HepG2 (cell line): ENCODE measurements at regions not wholly inside any gene's neighbourhood (a gene's known extent, or its start where the extent isn't known, plus 50 kb on each side); places are given as distances from the start of the nearest gene placed in this dataset.
A peak's percentile ranks its signal among the peaks of the same experiment; 100 is the strongest.

Experiments used
- ASH2L ChIP-seq: fragments of 300-600, 200-600 bp; sonication (generic); IDR thresholded peaks from 2 replicates; pipeline ENCODE4 v1.7.0; 2017; ENCODE audit warnings: low read depth, mild to moderate bottlenecking, moderate library complexity, mixed read lengths, low read length; ENCODE audit not compliant: insufficient read length
- CBX2 ChIP-seq, 2 experiments: fragments of 200-600 bp in 1 of 2; sonication (generic); formaldehyde crosslinking in 1 of 2; IDR thresholded peaks; 2 replicates each; pipeline versions ENCODE4 v1.7.0 to v1.8.1; 2018 to 2022; ENCODE audit warnings: low read depth in 2 of 2, low read length in 1 of 2, mild to moderate bottlenecking in 1 of 2, missing genetic modification reagents in 1 of 2
- CHD4 ChIP-seq: fragments of 200-600 bp; sonication (generic); IDR thresholded peaks from 2 replicates; pipeline ENCODE4 v1.7.0; 2017; ENCODE audit warnings: mild to moderate bottlenecking, low read length, borderline replicate concordance
- EP300 ChIP-seq, 3 experiments: sonication (generic) in 1 of 3; formaldehyde crosslinking in 1 of 3; IDR thresholded peaks; 2 replicates each; pipeline versions ENCODE4 v1.5.1 to v1.6.1; 2011 to 2020; ENCODE audit warnings: low read depth in 2 of 3, low read length in 2 of 3, borderline replicate concordance in 1 of 3, improper control_type of control experiment in 1 of 3, mild to moderate bottlenecking in 1 of 3, missing genetic modification reagents in 1 of 3, moderate library complexity in 1 of 3
- FOXA1 ChIP-seq, 2 experiments: fragments of 450-650 bp in 1 of 2; sonication (generic) in 1 of 2; formaldehyde crosslinking in 1 of 2; IDR thresholded peaks; 2 replicates each; pipeline versions ENCODE4 v1.4.0 to v1.6.1; 2016 to 2020; ENCODE audit warnings: missing genetic modification reagents in 1 of 2
- HMG20A ChIP-seq: IDR thresholded peaks from 2 replicates; pipeline ENCODE4 v1.6.1; 2016; ENCODE audit warnings: borderline replicate concordance
- HNRNPUL1 ChIP-seq: fragments of 200-400 bp; formaldehyde crosslinking; IDR thresholded peaks from 2 replicates; pipeline ENCODE4 v1.6.1; 2017; ENCODE audit warnings: low read depth, mild to moderate bottlenecking, low read length, moderate library complexity
- SIX1 ChIP-seq: sonication (generic); formaldehyde crosslinking; IDR thresholded peaks from 2 replicates; pipeline ENCODE4 v1.4.0; 2020; ENCODE audit warnings: missing genetic modification reagents, borderline replicate concordance
- TCF7 ChIP-seq: sonication (generic); IDR thresholded peaks from 2 replicates; pipeline ENCODE4 v1.6.1; 2016; ENCODE audit warnings: antibody characterized with exemption, low read depth
- ZFYVE20 ChIP-seq: sonication (generic); formaldehyde crosslinking; IDR thresholded peaks from 2 replicates; pipeline ENCODE4 v1.8.0; 2023; ENCODE audit warnings: low read depth, mild to moderate bottlenecking, moderate library complexity, missing genetic modification reagents, borderline replicate concordance
- ZNF20 ChIP-seq: sonication (generic); formaldehyde crosslinking; IDR thresholded peaks from 2 replicates; pipeline ENCODE4 v1.4.0; 2020; ENCODE audit warnings: mild to moderate bottlenecking, moderate library complexity, missing genetic modification reagents
- TF ChIP-seq, protein P1 (sequence below): sonication (generic); formaldehyde crosslinking; IDR thresholded peaks from 2 replicates; pipeline ENCODE4 v1.4.0; 2020; ENCODE audit warnings: missing genetic modification reagents
- TF ChIP-seq, protein P2 (sequence below): sonication (generic); formaldehyde crosslinking; IDR thresholded peaks from 2 replicates; pipeline ENCODE4 v1.4.0; 2020; ENCODE audit warnings: missing genetic modification reagents
- TF ChIP-seq, protein P3 (sequence below): sonication (generic); formaldehyde crosslinking; IDR thresholded peaks from 2 replicates; pipeline ENCODE4 v1.4.0; 2020; ENCODE audit warnings: mild to moderate bottlenecking, missing genetic modification reagents
- TF ChIP-seq, protein P4 (sequence below): IDR thresholded peaks from 2 replicates; pipeline ENCODE4 v1.6.1; 2012; ENCODE audit warnings: low read length, improper control_type of control experiment
- TF ChIP-seq, protein P5 (sequence below): IDR thresholded peaks from 2 replicates; pipeline ENCODE4 v1.6.1; 2016; ENCODE audit warnings: missing biosample characterization, missing genetic modification reagents, low read depth

DNA sequence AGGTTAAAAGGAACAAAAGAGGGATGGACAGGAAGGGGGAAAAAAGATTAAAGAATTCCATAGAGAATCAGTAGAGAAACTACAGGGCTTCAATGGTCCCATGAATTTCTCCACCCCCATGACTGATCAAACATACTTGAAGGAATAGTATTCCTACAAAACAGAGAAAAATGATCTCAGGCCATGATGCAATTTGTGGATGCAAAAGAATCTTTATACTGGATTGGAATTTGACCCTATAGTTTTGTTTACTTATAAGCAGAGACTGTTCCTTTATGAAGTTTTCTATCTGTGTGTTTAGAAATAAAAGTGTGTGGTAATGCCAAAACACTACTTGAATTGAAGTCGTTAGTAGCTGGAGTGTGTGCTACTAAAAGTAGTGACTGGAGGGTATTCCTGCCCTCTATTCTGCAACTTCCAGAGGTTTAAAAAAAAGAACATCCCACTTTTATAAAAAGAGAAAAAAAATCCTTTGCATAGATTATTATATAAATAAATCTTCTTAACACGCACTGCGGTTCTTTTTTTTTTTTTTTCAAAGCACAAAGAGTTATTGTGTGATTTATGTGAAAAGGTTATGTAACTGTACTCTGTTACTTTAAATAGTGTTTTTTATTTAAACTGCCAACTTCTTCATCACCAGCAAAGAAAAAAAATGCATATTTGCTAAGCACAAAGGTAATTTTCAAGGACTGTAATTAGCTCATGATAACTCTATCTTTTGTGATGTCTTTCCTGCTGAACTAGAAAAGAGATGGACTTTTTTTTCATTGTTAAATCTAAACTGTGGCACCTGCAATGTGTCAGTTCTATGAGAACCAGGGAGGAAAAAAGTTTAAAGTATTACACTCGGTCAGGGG lies 214.5 kb upstream of the CITED2 start (continued):
- TF ChIP-seq, protein P1, sequence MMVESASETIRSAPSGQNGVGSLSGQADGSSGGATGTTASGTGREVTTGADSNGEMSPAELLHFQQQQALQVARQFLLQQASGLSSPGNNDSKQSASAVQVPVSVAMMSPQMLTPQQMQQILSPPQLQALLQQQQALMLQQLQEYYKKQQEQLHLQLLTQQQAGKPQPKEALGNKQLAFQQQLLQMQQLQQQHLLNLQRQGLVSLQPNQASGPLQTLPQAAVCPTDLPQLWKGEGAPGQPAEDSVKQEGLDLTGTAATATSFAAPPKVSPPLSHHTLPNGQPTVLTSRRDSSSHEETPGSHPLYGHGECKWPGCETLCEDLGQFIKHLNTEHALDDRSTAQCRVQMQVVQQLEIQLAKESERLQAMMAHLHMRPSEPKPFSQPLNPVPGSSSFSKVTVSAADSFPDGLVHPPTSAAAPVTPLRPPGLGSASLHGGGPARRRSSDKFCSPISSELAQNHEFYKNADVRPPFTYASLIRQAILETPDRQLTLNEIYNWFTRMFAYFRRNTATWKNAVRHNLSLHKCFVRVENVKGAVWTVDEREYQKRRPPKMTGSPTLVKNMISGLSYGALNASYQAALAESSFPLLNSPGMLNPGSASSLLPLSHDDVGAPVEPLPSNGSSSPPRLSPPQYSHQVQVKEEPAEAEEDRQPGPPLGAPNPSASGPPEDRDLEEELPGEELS (CRISPR knock-in tag): peak; percentile 29; the same call in 1 of the 2 replicates
- TF ChIP-seq ZFYVE20 (CRISPR knock-in tag): no peak
- 0 out of 2 replicates have a peak, but pooled peaks have one; percentile 18 for TF ChIP-seq SIX1 (CRISPR knock-in tag)
- peak; percentile 53; the same call in 1 of the 2 replicates for TF ChIP-seq HMG20A (CRISPR knock-in tag)
- TF ChIP-seq FOXA1 (IDR thresholded peaks at IDR 0.05): no peak
- TF ChIP-seq FOXA1 (CRISPR knock-in tag; IDR thresholded peaks at IDR 0.05): no peak
- peak in 1 of 2 experiments; percentile 68; a peak in 2 of 4 replicates for TF ChIP-seq EP300 (IDR thresholded peaks at IDR 0.05; ENCODE audit: low read depth in 2 of 2, low read length in 2 of 2)
- no peak for TF ChIP-seq EP300 (CRISPR knock-in tag; IDR thresholded peaks at IDR 0.05; ENCODE audit: borderline replicate concordance)
- TF ChIP-seq, protein P2, sequence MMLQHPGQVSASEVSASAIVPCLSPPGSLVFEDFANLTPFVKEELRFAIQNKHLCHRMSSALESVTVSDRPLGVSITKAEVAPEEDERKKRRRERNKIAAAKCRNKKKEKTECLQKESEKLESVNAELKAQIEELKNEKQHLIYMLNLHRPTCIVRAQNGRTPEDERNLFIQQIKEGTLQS: peak; percentile 47; the same call in 1 of the 2 replicates
- TF ChIP-seq, protein P3, sequence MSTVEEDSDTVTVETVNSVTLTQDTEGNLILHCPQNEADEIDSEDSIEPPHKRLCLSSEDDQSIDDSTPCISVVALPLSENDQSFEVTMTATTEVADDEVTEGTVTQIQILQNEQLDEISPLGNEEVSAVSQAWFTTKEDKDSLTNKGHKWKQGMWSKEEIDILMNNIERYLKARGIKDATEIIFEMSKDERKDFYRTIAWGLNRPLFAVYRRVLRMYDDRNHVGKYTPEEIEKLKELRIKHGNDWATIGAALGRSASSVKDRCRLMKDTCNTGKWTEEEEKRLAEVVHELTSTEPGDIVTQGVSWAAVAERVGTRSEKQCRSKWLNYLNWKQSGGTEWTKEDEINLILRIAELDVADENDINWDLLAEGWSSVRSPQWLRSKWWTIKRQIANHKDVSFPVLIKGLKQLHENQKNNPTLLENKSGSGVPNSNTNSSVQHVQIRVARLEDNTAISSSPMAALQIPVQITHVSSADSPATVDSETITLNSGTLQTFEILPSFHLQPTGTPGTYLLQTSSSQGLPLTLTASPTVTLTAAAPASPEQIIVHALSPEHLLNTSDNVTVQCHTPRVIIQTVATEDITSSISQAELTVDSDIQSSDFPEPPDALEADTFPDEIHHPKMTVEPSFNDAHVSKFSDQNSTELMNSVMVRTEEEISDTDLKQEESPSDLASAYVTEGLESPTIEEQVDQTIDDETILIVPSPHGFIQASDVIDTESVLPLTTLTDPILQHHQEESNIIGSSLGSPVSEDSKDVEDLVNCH: no peak
- TF ChIP-seq HNRNPUL1: 0 out of 2 replicates have a peak, but pooled peaks have one; percentile 27
- TF ChIP-seq CHD4: peak; percentile 36; the same call in 1 of the 2 replicates
- TF ChIP-seq ZNF20 (CRISPR knock-in tag): 0 out of 2 replicates have a peak, but pooled peaks have one; percentile 35
- TF ChIP-seq ASH2L: peak; percentile 51
- peak; percentile 27; the same call in 1 of the 2 replicates for TF ChIP-seq TCF7
- 0 out of 2 replicates have a peak, but pooled peaks have one; percentile 55 for TF ChIP-seq CBX2 (IDR thresholded peaks at IDR 0.05; ENCODE audit: low read depth, low read length)
- no peak for TF ChIP-seq CBX2 (CRISPR knock-in tag; IDR thresholded peaks at IDR 0.05; ENCODE audit: low read depth)
- TF ChIP-seq, protein P4, sequence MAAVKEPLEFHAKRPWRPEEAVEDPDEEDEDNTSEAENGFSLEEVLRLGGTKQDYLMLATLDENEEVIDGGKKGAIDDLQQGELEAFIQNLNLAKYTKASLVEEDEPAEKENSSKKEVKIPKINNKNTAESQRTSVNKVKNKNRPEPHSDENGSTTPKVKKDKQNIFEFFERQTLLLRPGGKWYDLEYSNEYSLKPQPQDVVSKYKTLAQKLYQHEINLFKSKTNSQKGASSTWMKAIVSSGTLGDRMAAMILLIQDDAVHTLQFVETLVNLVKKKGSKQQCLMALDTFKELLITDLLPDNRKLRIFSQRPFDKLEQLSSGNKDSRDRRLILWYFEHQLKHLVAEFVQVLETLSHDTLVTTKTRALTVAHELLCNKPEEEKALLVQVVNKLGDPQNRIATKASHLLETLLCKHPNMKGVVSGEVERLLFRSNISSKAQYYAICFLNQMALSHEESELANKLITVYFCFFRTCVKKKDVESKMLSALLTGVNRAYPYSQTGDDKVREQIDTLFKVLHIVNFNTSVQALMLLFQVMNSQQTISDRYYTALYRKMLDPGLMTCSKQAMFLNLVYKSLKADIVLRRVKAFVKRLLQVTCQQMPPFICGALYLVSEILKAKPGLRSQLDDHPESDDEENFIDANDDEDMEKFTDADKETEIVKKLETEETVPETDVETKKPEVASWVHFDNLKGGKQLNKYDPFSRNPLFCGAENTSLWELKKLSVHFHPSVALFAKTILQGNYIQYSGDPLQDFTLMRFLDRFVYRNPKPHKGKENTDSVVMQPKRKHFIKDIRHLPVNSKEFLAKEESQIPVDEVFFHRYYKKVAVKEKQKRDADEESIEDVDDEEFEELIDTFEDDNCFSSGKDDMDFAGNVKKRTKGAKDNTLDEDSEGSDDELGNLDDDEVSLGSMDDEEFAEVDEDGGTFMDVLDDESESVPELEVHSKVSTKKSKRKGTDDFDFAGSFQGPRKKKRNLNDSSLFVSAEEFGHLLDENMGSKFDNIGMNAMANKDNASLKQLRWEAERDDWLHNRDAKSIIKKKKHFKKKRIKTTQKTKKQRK: no peak
- TF ChIP-seq, protein P5, sequence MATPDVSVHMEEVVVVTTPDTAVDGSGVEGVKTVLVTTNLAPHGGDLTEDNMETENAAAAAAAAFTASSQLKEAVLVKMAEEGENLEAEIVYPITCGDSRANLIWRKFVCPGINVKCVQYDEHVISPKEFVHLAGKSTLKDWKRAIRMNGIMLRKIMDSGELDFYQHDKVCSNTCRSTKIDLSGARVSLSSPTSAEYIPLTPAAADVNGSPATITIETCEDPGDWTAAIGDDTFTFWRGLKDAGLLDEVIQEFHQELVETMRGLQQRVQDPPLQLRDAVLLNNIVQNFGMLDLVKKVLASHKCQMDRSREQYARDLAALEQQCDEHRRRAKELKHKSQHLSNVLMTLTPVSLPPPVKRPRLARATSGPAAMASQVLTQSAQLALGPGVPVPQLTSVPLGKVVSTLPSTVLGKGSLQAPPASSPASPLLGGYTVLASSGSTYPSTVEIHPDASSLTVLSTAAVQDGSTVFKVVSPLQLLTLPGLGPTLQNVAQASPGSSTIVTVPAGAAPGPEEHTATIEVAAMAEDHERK (CRISPR knock-in tag): no peak
